Stimulated activated CD8-positive, alpha-beta memory T cell treated with anti-CD3 and anti-CD28 coated beads, Interleukin-7, amount 100 ng/mL, for 1 hour (primary cell): ENCODE measurements at regions not wholly inside any gene's neighbourhood (a gene's known extent, or its start where the extent isn't known, plus 50 kb on each side); places are given as distances from the start of the nearest gene placed in this dataset.
"Not testable (repeated sequence)": the region's sequence is repeated elsewhere in the genome, so short reads cannot be mapped to it uniquely, and the experiment has no call there.

Experiments used
- DNase-seq, 2 donors: peaks; one replicate each; pipeline ENCODE4 v3.0.0-alpha.2; 2020; ENCODE audit warnings: low read depth in 2 of 2

GRCh38 chr3:106305882-106306435, 437.1 kb upstream of the CBLB start:
- no peak for DNase-seq

- DNase-seq = no peak
These were observed 440.5 kb upstream of the CBLB start for GRCh38 chr3:106309274-106309673.

GRCh38 chr3:106309798-106310197, 441.0 kb upstream of the CBLB start:
- DNase-seq = not testable (repeated sequence)

GRCh38 chr3:106317141-106318055, 448.6 kb upstream of the CBLB start:
- no peak for DNase-seq

GRCh38 chr3:106321438-106321837, 452.6 kb upstream of the CBLB start:
- not testable (repeated sequence) for DNase-seq

- no peak for DNase-seq
These were observed 454.8 kb upstream of the CBLB start for GRCh38 chr3:106323586-106323985.

GRCh38 chr3:106326941-106327695, 458.3 kb upstream of the CBLB start:
- DNase-seq = no peak

GRCh38 chr3:106327696-106328025, 458.8 kb upstream of the CBLB start:
- no peak for DNase-seq

- no peak for DNase-seq
These were observed 459.4 kb upstream of the CBLB start for GRCh38 chr3:106328224-106328623.

GRCh38 chr3:106329521-106329920, 460.7 kb upstream of the CBLB start:
- DNase-seq = no peak

- no peak for DNase-seq
These were observed 462.8 kb upstream of the CBLB start for GRCh38 chr3:106331636-106332035.

- no peak for DNase-seq
These were observed 463.3 kb upstream of the CBLB start for GRCh38 chr3:106332129-106332528.

GRCh38 chr3:106332884-106333283, 464.1 kb upstream of the CBLB start:
- DNase-seq = no peak

GRCh38 chr3:106333911-106334618, 465.3 kb upstream of the CBLB start:
- peak in 1 of 2 donors; percentile 13 for DNase-seq

GRCh38 chr3:106336619-106337018, 467.8 kb upstream of the CBLB start:
- no peak for DNase-seq

- DNase-seq = no peak
These were observed 468.3 kb upstream of the CBLB start for GRCh38 chr3:106337116-106337515.

- no peak for DNase-seq
These were observed 469.9 kb upstream of the CBLB start for GRCh38 chr3:106338582-106339214.

- no peak for DNase-seq
These were observed 470.7 kb upstream of the CBLB start for GRCh38 chr3:106339551-106339950.

- DNase-seq = no peak
These were observed 472.3 kb upstream of the CBLB start for GRCh38 chr3:106341087-106341486.

GRCh38 chr3:106341586-106342162, 472.9 kb upstream of the CBLB start:
- no peak for DNase-seq

- no peak for DNase-seq
These were observed 473.6 kb upstream of the CBLB start for GRCh38 chr3:106342386-106342785.
